ENCODE measurements at regions not wholly inside any gene's neighbourhood (a gene's known extent, or its start where the extent isn't known, plus 50 kb on each side); places are given as distances from the start of the nearest gene placed in this dataset.
"Not testable (repeated sequence)": the region's sequence is repeated elsewhere in the genome, so short reads cannot be mapped to it uniquely, and the experiment has no call there.

GRCh38 chr5:29170599-29170998 is 2022.9 kb upstream of the CDH6 start:
- no peak for DNase-seq (ENCODE audit: low spot score)

- DNase-seq (ENCODE audit: low spot score): no peak
Observed at GRCh38 chr5:29169886-29170285, 2023.6 kb upstream of the CDH6 start.

GRCh38 chr5:29162297-29162696 is 2031.2 kb upstream of the CDH6 start:
- no peak for DNase-seq (ENCODE audit: low spot score)

GRCh38 chr5:29161399-29162291 is 2031.8 kb upstream of the CDH6 start:
- DNase-seq (ENCODE audit: low spot score): no peak

GRCh38 chr5:29157975-29158374 is 2035.5 kb upstream of the CDH6 start:
- DNase-seq (ENCODE audit: low spot score): no peak

GRCh38 chr5:29150840-29151239 is 2042.6 kb upstream of the CDH6 start:
- DNase-seq (ENCODE audit: low spot score): no peak

GRCh38 chr5:29148581-29148980 is 2044.9 kb upstream of the CDH6 start:
- no peak for DNase-seq (ENCODE audit: low spot score)

GRCh38 chr5:29148073-29148472 is 2045.4 kb upstream of the CDH6 start:
- no peak for DNase-seq (ENCODE audit: low spot score)

GRCh38 chr5:29143266-29143665 is 2050.2 kb upstream of the CDH6 start:
- no peak for DNase-seq (ENCODE audit: low spot score)

- no peak for DNase-seq (ENCODE audit: low spot score)
Observed at GRCh38 chr5:29134418-29134817, 2059.1 kb upstream of the CDH6 start.

- no peak for DNase-seq (ENCODE audit: low spot score)
Observed at GRCh38 chr5:29131285-29131684, 2062.2 kb upstream of the CDH6 start.

- no peak for DNase-seq (ENCODE audit: low spot score)
Observed at GRCh38 chr5:29130786-29131185, 2062.7 kb upstream of the CDH6 start.

- not testable (repeated sequence) for DNase-seq (ENCODE audit: low spot score)
Observed at GRCh38 chr5:29127524-29128156, 2065.8 kb upstream of the CDH6 start.

- DNase-seq (ENCODE audit: low spot score): not testable (repeated sequence)
Observed at GRCh38 chr5:29126462-29126861, 2067.0 kb upstream of the CDH6 start.

- no peak for DNase-seq (ENCODE audit: low spot score)
Observed at GRCh38 chr5:29122306-29122705, 2071.2 kb upstream of the CDH6 start.

GRCh38 chr5:29114331-29114768 is 2076.0 kb upstream of the CDH9 start:
- DNase-seq (ENCODE audit: low spot score): peak; percentile 65

GRCh38 chr5:29113516-29113915 is 2075.1 kb upstream of the CDH9 start:
- no peak for DNase-seq (ENCODE audit: low spot score)

GRCh38 chr5:29099585-29099984 is 2061.2 kb upstream of the CDH9 start:
- no peak for DNase-seq (ENCODE audit: low spot score)

- no peak for DNase-seq (ENCODE audit: low spot score)
Observed at GRCh38 chr5:29089591-29090130, 2051.3 kb upstream of the CDH9 start.

GRCh38 chr5:29085142-29085541 is 2046.8 kb upstream of the CDH9 start:
- DNase-seq (ENCODE audit: low spot score): no peak

- DNase-seq (ENCODE audit: low spot score): peak; percentile 21
Observed at GRCh38 chr5:29079771-29080170, 2041.4 kb upstream of the CDH9 start.

GRCh38 chr5:29077451-29077850 is 2039.1 kb upstream of the CDH9 start:
- DNase-seq (ENCODE audit: low spot score): peak; percentile 72

GRCh38 chr5:29069104-29069402 is 2030.7 kb upstream of the CDH9 start:
- no peak for DNase-seq (ENCODE audit: low spot score)

Measured in A172 (cell line).